Tibial nerve (tissue), 4 donors: ENCODE measurements at regions not wholly inside any gene's neighbourhood (a gene's known extent, or its start where the extent isn't known, plus 50 kb on each side); places are given as distances from the start of the nearest gene placed in this dataset.

Source experiments
- CTCF ChIP-seq, 5 experiments: fragments of 200-600 bp in 3 of 5; fragments of 450-650 bp in 2 of 5; sonication (generic) in 3 of 5; IDR thresholded peaks; one replicate each; pipeline ENCODE4 v1.5.1; 2016 to 2019; ENCODE audit warnings: antibody characterized with exemption in 5 of 5, mild to moderate bottlenecking in 3 of 5, moderate library complexity in 2 of 5
- EP300 ChIP-seq, 2 donors: sonication (generic); formaldehyde crosslinking; IDR thresholded peaks; one replicate each; pipeline ENCODE4 v1.6.1; 2017; ENCODE audit warnings: antibody characterized with exemption in 2 of 2, mild to moderate bottlenecking in 1 of 2
- POLR2A ChIP-seq, 2 donors: fragments of 450-650 bp; IDR thresholded peaks; one replicate each; pipeline ENCODE4 v1.6.1; 2017; ENCODE audit warnings: antibody characterized with exemption in 2 of 2, mild to moderate bottlenecking in 2 of 2, moderate library complexity in 2 of 2

- no peak for TF ChIP-seq CTCF (IDR thresholded peaks at IDR 0.05)
- no peak for TF ChIP-seq POLR2A (IDR thresholded peaks at IDR 0.05)
- TF ChIP-seq EP300 (IDR thresholded peaks at IDR 0.05): peak in 1 of 2 donors; percentile 13
Observed at GRCh38 chrY:7415157-7415633, 503.6 kb upstream of the AMELY start.
